Mucosa of descending colon (tissue), 3 donors: ENCODE measurements at regions not wholly inside any gene's neighbourhood (a gene's known extent, or its start where the extent isn't known, plus 50 kb on each side); places are given as distances from the start of the nearest gene placed in this dataset.
A peak's percentile ranks its signal among the peaks of the same experiment; 100 is the strongest.
"Not testable (repeated sequence)": the region's sequence is repeated elsewhere in the genome, so short reads cannot be mapped to it uniquely, and the experiment has no call there.

ENCODE experiments used
- ATAC-seq: fragments of 200-7000 bp; cut with Tn5 transposase; one replicate; pipeline ENCODE4 v1.9.1; 2020; ENCODE audit warnings: mild to moderate bottlenecking, moderate library complexity
- DNase-seq, 3 donors: peaks; one replicate each; pipeline ENCODE4 v3.0.0-alpha.2; 2020
- H3K36me3 ChIP-seq: fragments of 200-600 bp; one replicate; pipeline ENCODE4 v1.8.0; 2021; ENCODE audit warnings: low read depth, mild to moderate bottlenecking
- H3K4me1 ChIP-seq: fragments of 200-600 bp; one replicate; pipeline ENCODE4 v1.8.0; 2021; ENCODE audit warnings: low read depth, mild to moderate bottlenecking
- H3K4me3 ChIP-seq: fragments of 200-600 bp; one replicate; pipeline ENCODE4 v1.8.0; 2021; ENCODE audit warnings: mild to moderate bottlenecking
- H3K9me3 ChIP-seq: fragments of 200-600 bp; one replicate; pipeline ENCODE4 v1.8.0; 2021; ENCODE audit warnings: mild to moderate bottlenecking
- CTCF ChIP-seq: fragments of 200-600 bp; IDR thresholded peaks from one replicate; pipeline ENCODE4 v1.8.0; 2022; ENCODE audit warnings: antibody characterized with exemption, mild to moderate bottlenecking
- intact Hi-C, 2 donors: fragments of 100-400 bp; cut with DNase I in 1 of 2; cut with micrococcal nuclease in 1 of 2; formaldehyde crosslinking; loops; one replicate each; pipeline versions ENCODE4 v1.11.0 to v1.11.1; 2022; cut with DNase I, micrococcal nuclease
- donor health status: DM: no; HTN: no; CAD: no; lungs with moderate emphysema.
- donor health status: DM: no; HTN: no; CAD: no.
- donor health status: DM: no; HTN: yes; CAD: no.

- peaks cover 3% of the 10 kb centered on the region for H3K9me3 ChIP-seq
- ATAC-seq (peak; percentile 62), DNase-seq (peak in 1 of 3 donors; percentile 13)
- H3K4me1 ChIP-seq: no peaks in the 10 kb centered on the region
- no peaks in the 10 kb centered on the region for H3K36me3 ChIP-seq
- no peak overlapping the region for H3K4me3 ChIP-seq
- TF ChIP-seq CTCF: peak; percentile 24
- intact Hi-C loops: no loop called here
Observed at GRCh38 chr10:125521721-125522680, 161.0 kb downstream of the TEX36 start.

- Histone ChIP-seq H3K4me1 (no peaks in the 10 kb centered on the region), H3K36me3 (no peaks in the 10 kb centered on the region), H3K9me3 (peaks cover 3% of the 10 kb centered on the region), H3K4me3 (no peak overlapping the region)
- DNase-seq (no peak), ATAC-seq (no peak)
- no peak for TF ChIP-seq CTCF
- intact Hi-C loops: no loop called here
Observed at GRCh38 chr10:125520968-125521367, 162.0 kb downstream of the TEX36 start.

GRCh38 chr10:125518397-125518796 is 164.6 kb downstream of the TEX36 start:
- H3K4me1 ChIP-seq, intact Hi-C loops, DNase-seq, H3K9me3 ChIP-seq, H3K36me3 ChIP-seq, ATAC-seq, H3K4me3 ChIP-seq: not testable (repeated sequence)

GRCh38 chr10:125515571-125515970 is 167.4 kb downstream of the TEX36 start:
- no peak for DNase-seq
- Histone ChIP-seq H3K4me1 (no peaks in the 10 kb centered on the region), H3K4me3 (no peak overlapping the region), H3K36me3 (no peaks in the 10 kb centered on the region), H3K9me3 (peaks cover 3% of the 10 kb centered on the region)
- intact Hi-C loops: no loop called here
- no peak for ATAC-seq
- TF ChIP-seq CTCF: no peak

- Histone ChIP-seq H3K4me1 (no peaks in the 10 kb centered on the region), H3K9me3 (peaks cover 1% of the 10 kb centered on the region), H3K36me3 (no peaks in the 10 kb centered on the region), H3K4me3 (no peak overlapping the region)
- DNase-seq: peak in 2 of 3 donors; percentile 27 to 38
- ATAC-seq: peak; percentile 38
- TF ChIP-seq CTCF: no peak
- intact Hi-C loops: no loop called here
Observed at GRCh38 chr10:125514206-125515162, 168.5 kb downstream of the TEX36 start.
